Progenitor cell of endocrine pancreas (in vitro differentiated cells): ENCODE measurements at regions not wholly inside any gene's neighbourhood (a gene's known extent, or its start where the extent isn't known, plus 50 kb on each side); places are given as distances from the start of the nearest gene placed in this dataset.

ENCODE experiments used
- DNase-seq: peaks from one replicate; pipeline ENCODE4 v3.0.0; 2021; ENCODE audit warnings: low spot score; ENCODE audit not compliant: unreplicated experiment
- H3K27ac Mint-ChIP-seq: 2 replicates; pipeline ENCODE4 v1.8.0; 2021; ENCODE audit warnings: mild to moderate bottlenecking, moderate library complexity, mixed read lengths
- H3K27me3 Mint-ChIP-seq: 2 replicates; pipeline ENCODE4 v1.8.0; 2021; ENCODE audit warnings: mixed read lengths
- H3K36me3 Mint-ChIP-seq: 2 replicates; pipeline ENCODE4 v1.8.0; 2022; ENCODE audit warnings: mixed read lengths; ENCODE audit not compliant: insufficient read depth
- H3K4me1 Mint-ChIP-seq: 2 replicates; pipeline ENCODE4 v1.8.0; 2021; ENCODE audit warnings: low read depth, mixed read lengths
- H3K4me3 Mint-ChIP-seq: 2 replicates; pipeline ENCODE4 v1.8.0; 2021; ENCODE audit warnings: low read depth, mild to moderate bottlenecking, moderate library complexity, mixed read lengths
- H3K9me3 Mint-ChIP-seq: 2 replicates; pipeline ENCODE4 v1.8.0; 2021; ENCODE audit warnings: low read depth, mixed read lengths
- TF ChIP-seq, protein P1 (sequence below): fragments of 200-600 bp; sonication (generic); IDR thresholded peaks from one replicate; pipeline ENCODE4 v1.5.0; 2021; ENCODE audit warnings: antibody characterized with exemption, mild to moderate bottlenecking; ENCODE audit not compliant: unreplicated experiment

DNA sequence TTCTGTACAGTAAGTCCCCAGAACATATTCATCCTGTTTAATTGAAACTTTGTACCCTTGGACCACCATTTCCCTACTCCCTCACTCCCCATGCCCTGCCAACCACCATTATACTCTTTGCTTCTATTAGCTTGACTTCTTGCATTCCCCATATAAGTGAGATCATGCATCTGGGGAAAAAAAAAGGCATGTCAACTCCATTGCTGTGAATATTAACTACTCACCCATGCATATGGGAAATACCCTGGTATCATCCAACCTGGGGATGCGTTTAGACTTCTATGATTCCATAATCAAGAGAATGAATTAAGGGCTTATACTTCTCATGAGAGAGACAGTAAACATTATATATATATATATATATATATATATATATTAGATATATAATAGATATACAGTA, 659.4 kb upstream of the C9orf72 start:
- TF ChIP-seq, protein P1, sequence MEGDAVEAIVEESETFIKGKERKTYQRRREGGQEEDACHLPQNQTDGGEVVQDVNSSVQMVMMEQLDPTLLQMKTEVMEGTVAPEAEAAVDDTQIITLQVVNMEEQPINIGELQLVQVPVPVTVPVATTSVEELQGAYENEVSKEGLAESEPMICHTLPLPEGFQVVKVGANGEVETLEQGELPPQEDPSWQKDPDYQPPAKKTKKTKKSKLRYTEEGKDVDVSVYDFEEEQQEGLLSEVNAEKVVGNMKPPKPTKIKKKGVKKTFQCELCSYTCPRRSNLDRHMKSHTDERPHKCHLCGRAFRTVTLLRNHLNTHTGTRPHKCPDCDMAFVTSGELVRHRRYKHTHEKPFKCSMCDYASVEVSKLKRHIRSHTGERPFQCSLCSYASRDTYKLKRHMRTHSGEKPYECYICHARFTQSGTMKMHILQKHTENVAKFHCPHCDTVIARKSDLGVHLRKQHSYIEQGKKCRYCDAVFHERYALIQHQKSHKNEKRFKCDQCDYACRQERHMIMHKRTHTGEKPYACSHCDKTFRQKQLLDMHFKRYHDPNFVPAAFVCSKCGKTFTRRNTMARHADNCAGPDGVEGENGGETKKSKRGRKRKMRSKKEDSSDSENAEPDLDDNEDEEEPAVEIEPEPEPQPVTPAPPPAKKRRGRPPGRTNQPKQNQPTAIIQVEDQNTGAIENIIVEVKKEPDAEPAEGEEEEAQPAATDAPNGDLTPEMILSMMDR = no peak
- H3K27me3 Mint-ChIP-seq = no peaks in the 10 kb centered on the region
- H3K27ac Mint-ChIP-seq = no peak overlapping the region
- DNase-seq = no peak
- H3K4me1 Mint-ChIP-seq = peaks cover 3% of the 10 kb centered on the region
- H3K9me3 Mint-ChIP-seq = no peaks in the 10 kb centered on the region
- H3K36me3 Mint-ChIP-seq = no peaks in the 10 kb centered on the region
- no peak overlapping the region for H3K4me3 Mint-ChIP-seq

DNA sequence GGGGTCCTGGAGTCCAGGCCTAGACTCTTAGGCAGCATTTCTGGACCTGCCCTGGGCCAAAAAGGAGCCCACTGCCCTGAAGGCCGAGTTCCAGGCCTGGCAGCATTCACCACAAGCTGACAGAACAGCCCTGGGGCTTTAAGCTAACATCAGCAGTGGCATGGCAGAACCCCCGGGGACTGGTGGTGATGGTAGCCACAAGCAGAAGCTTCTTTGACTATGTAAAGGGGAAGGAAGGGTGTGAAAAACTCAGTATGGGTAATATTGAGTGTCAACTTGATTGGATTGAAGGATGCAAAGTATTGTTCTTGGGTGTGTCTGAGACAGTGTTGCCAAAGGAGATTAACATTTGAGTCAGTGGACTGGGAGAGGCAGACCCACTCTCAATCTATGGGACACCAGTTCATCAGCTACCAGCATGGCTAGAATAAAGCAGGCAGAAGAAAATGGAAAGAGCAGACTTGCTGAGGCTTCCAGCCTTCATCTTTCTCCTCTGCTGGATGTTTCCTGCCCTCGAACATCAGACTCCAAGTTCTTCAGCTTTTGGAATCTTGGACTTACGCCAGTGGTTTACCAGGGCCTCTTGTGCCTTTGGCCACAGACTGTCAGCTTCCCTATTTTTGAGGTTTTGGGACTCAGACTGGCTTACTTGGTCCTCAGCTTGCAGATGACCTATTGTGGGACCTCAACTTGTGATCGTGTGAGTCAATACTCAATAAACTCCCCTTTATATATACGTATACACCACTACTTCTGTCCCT, 661.0 kb upstream of the C9orf72 start:
- no peaks in the 10 kb centered on the region for H3K27me3 Mint-ChIP-seq
- no peaks in the 10 kb centered on the region for H3K9me3 Mint-ChIP-seq
- TF ChIP-seq, protein P1 = no peak
- H3K4me3 Mint-ChIP-seq = no peak overlapping the region
- H3K36me3 Mint-ChIP-seq = no peaks in the 10 kb centered on the region
- H3K4me1 Mint-ChIP-seq = peaks cover 3% of the 10 kb centered on the region
- H3K27ac Mint-ChIP-seq = no peak overlapping the region
- DNase-seq = no peak

DNA sequence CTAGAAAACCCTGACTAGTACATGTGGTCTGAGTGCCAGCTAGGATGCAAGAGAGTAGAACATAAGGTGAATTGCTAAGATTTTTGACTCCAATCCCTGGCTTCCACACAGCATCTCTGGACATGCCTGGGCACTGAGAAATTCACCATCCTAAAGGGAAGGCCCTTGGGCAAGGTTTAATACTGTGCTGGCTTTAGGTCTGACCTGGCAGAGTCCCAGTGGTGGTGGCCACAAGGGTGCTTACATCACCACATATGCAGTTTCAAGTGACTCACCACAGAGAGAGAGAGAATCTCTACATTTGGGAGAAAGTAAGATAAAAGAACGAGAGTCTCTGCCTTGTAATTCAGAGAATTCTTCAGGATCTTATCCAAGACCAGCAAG, 661.6 kb upstream of the C9orf72 start:
- Mint-ChIP-seq H3K4me1 (peaks cover 3% of the 10 kb centered on the region), H3K4me3 (no peak overlapping the region), H3K27me3 (no peaks in the 10 kb centered on the region), H3K9me3 (no peaks in the 10 kb centered on the region), H3K36me3 (no peaks in the 10 kb centered on the region), H3K27ac (no peak overlapping the region)
- TF ChIP-seq, protein P1 = no peak
- DNase-seq = no peak

GRCh38 chr9:28249424-28249823, 676.1 kb upstream of the C9orf72 start:
- TF ChIP-seq, protein P1 = no peak
- Mint-ChIP-seq H3K4me3 (no peak overlapping the region), H3K36me3 (no peaks in the 10 kb centered on the region), H3K9me3 (no peaks in the 10 kb centered on the region), H3K27me3 (no peaks in the 10 kb centered on the region), H3K27ac (no peak overlapping the region), H3K4me1 (no peaks in the 10 kb centered on the region)
- no peak for DNase-seq

- Mint-ChIP-seq H3K4me1 (no peaks in the 10 kb centered on the region), H3K27ac (no peak overlapping the region), H3K9me3 (no peaks in the 10 kb centered on the region), H3K27me3 (no peaks in the 10 kb centered on the region), H3K4me3 (no peak overlapping the region), H3K36me3 (no peaks in the 10 kb centered on the region)
- DNase-seq = no peak
- TF ChIP-seq, protein P1 = no peak
Observed at GRCh38 chr9:28255174-28255573, 681.9 kb upstream of the C9orf72 start.
